Stimulated activated naive CD8-positive, alpha-beta T cell treated with anti-CD3 and anti-CD28 coated beads, Interleukin-15, amount 100 ng/mL, for 72 hours (primary cell): ENCODE measurements at regions not wholly inside any gene's neighbourhood (a gene's known extent, or its start where the extent isn't known, plus 50 kb on each side); places are given as distances from the start of the nearest gene placed in this dataset.
"Not testable (repeated sequence)": the region's sequence is repeated elsewhere in the genome, so short reads cannot be mapped to it uniquely, and the experiment has no call there.

Experiments
- ATAC-seq: fragments of 150-1000 bp; cut with Tn5 transposase; 2 replicates; pipeline ENCODE4 v1.10.0; 2021; ENCODE audit warnings: mild to moderate bottlenecking, moderate library complexity
- DNase-seq, 2 donors: peaks; one replicate each; pipeline ENCODE4 v3.0.0; 2021 to 2022
- H3K27ac Mint-ChIP-seq, 2 donors: one replicate each; pipeline ENCODE4 v1.8.0; 2022; ENCODE audit warnings: mild to moderate bottlenecking in 2 of 2, mixed read lengths in 2 of 2, moderate library complexity in 2 of 2
- H3K27me3 Mint-ChIP-seq: one replicate; pipeline ENCODE4 v1.8.0; 2022; ENCODE audit warnings: mixed read lengths
- H3K4me1 Mint-ChIP-seq: one replicate; pipeline ENCODE4 v1.8.0; 2022; ENCODE audit warnings: mild to moderate bottlenecking, mixed read lengths
- H3K4me3 Mint-ChIP-seq, 2 donors: one replicate each; pipeline ENCODE4 v1.8.0; 2022; ENCODE audit warnings: mild to moderate bottlenecking in 2 of 2, mixed read lengths in 2 of 2, moderate library complexity in 1 of 2
- H3K9me3 Mint-ChIP-seq, 2 donors: one replicate each; pipeline ENCODE4 v1.8.0; 2022; ENCODE audit warnings: mixed read lengths in 2 of 2

DNA sequence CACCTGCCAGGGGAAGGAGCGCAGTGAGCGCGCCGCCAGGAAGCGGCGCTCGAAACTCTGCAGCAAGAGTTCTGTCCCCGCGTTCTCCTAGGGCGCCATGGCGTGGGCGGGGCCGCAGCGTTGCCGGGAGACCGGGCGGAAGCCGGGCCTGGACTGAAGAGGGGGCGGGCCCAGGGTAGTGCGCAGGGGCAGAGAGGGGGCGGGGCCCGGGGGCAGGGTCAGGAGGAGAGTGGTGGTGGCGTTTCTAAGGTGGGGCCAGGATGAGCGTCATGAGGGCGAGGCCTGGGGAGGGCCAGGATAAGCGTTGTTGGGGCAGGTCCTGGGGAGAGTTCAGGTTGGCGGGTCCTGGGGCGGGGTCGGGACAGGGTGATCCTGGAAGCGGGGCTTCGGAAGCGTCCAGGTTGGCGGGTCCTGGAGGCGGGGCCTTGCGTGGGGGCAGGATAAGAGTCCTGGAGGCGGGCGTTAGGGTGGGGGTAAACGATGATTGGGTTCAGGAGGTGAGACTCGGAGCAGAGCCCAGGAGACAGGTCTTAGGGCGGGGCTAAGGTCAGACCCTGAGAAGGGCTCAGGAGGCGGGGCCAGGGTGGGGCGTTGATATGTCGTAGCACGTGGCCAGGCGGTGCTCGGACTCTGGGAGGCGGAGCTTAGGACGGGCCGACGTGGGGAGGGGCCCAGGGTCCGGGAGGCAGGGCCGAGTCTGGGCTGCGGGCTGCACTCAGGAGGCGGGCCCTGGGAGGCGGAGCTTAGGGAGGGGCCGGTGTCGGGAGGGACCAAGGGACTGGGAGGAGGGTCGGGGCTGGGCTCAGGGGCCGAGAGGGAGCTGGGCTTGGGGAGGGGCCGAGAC lies 189.4 kb downstream of the ADRA2C start:
- H3K27me3 Mint-ChIP-seq, H3K9me3 Mint-ChIP-seq: not testable (repeated sequence)
- H3K27ac Mint-ChIP-seq = peak overlapping the region; percentile 92 to 93
- DNase-seq (peak; percentile 97 to 99), ATAC-seq (peak; percentile 100)
- peaks cover 17% of the 10 kb centered on the region for H3K4me1 Mint-ChIP-seq
- H3K4me3 Mint-ChIP-seq = peak overlapping the region; percentile 87 to 90

DNA sequence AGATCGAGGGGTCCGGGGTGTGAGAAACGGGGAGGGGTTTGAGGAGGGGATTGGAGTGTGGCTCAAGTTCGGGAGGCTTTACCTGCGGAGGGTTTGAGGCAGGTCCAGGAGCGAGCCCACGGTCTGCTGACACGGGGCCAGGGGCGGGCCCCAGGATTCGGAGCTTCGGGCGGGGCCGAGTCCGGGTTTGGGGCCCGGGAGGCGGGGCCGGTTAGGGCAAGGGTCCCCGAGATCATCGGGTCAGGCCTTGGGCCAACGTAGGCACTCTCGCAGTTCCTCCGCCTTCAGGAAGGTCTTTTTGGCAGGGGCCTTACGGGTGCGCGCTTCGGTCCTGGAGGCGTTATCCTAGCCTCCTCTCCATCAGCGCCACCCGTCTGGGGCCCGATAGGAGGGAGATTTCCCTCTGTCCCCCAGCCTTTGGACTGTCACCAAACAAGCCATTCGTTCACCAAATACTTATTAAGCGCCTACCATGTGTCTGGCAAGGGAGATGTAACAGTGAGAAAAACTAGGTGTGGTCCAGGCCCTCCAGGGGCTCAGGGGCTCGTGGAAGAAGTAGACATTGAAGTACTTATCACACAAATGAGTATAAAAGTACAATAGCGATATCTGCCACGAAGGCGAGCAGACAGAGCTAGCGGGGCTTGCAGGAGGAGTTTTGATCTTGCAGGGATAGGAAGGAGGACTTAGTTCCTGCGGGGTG lies 190.1 kb downstream of the ADRA2C start:
- not testable (repeated sequence) for DNase-seq, H3K27me3 Mint-ChIP-seq, ATAC-seq, H3K9me3 Mint-ChIP-seq
- Mint-ChIP-seq H3K4me1 (peaks cover 17% of the 10 kb centered on the region), H3K27ac (peak overlapping the region in 1 of 2 donors; percentile 92), H3K4me3 (peak overlapping the region; percentile 87 to 90)

DNA sequence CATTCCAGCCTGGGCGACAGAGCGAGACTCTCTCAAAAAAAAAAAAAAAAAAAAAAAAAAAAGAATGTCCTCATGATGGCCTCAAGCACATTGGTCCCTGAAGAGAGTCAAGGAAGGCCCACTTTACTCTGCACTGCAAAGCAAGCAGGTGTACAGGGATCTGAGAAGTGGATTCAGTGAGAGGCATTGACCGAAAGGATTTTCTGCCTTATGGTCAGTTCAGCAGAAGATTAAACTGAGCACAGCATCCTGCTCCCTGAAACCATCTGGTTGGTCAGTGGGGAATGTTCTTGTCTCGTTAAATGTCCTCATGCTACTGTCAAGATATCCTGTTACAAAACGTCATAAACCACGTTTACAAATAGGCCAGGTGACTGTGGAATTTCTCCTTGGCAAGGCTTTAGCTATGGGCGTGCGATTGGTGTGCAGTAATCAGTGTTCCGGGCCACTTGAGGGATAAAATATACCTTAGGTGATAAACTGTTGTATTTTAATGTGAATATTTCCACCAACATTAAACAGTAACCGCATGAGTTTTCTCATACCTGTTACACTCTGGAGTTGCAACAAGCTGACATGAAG lies 195.0 kb downstream of the ADRA2C start:
- H3K4me1 Mint-ChIP-seq = peaks cover 13% of the 10 kb centered on the region
- not testable (repeated sequence) for H3K27me3 Mint-ChIP-seq, H3K4me3 Mint-ChIP-seq, H3K27ac Mint-ChIP-seq, DNase-seq, ATAC-seq, H3K9me3 Mint-ChIP-seq

DNA sequence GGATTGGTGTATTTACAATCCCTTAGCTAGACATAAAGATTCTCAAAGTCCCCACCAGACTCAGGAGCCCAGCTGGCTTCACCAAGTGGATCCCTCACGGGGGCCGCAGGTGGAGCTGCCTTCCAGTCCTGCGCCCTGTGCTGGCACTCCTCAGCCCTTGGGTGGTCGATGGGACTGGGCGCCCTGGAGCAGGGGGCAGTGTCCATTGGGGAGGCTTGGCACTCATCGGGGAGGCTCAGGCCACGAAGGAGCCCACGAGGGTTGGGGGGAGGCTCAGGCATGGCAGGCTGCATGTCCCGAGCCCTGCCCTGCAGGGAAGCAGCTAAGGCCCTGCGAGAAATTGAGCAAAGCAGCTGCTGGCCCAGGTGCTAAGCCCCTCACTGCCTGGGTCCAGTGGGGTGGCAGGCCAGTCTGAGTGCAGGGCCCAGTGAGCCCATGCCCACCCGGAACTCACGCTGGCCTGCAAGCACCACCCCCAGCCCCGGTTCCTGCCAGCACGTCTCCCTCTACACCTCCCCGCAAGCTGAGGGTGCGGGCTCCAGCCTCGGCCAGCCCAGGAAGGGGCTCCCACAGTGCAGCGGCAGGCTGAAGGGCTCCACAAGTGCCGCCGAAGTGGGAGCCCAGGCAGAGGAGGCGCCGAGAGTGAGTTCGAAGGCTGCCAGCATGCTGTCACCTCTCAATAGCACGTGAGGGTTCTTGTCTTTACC lies 198.5 kb downstream of the ADRA2C start:
- not testable (repeated sequence) for ATAC-seq, H3K9me3 Mint-ChIP-seq, DNase-seq, H3K27ac Mint-ChIP-seq, H3K4me3 Mint-ChIP-seq
- Mint-ChIP-seq H3K27me3 (peaks cover 24% of the 10 kb centered on the region), H3K4me1 (peaks cover 14% of the 10 kb centered on the region)

DNA sequence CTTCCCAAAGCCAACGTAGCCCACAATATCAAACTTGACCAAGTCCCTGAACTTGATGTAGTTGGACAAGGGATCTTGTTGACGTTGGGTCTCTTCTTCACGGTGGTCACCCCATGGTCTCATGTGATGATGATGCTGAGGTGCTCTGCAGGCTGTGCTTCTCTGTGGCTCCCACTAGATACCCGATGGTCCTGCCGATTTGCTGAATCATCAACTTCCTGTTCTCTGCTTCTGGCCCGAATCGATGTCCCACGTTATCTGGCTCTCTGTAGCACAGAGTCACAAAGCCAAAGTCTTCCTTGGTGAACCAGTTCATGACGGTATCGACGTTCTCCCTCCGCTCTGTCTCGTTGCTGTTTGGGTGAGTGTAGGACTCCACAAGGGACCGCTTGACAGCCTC lies 201.0 kb downstream of the ADRA2C start:
- not testable (repeated sequence) for H3K27ac Mint-ChIP-seq, ATAC-seq, DNase-seq, H3K4me3 Mint-ChIP-seq, H3K9me3 Mint-ChIP-seq
- H3K4me1 Mint-ChIP-seq = peaks cover 14% of the 10 kb centered on the region
- peaks cover 25% of the 10 kb centered on the region for H3K27me3 Mint-ChIP-seq

DNA sequence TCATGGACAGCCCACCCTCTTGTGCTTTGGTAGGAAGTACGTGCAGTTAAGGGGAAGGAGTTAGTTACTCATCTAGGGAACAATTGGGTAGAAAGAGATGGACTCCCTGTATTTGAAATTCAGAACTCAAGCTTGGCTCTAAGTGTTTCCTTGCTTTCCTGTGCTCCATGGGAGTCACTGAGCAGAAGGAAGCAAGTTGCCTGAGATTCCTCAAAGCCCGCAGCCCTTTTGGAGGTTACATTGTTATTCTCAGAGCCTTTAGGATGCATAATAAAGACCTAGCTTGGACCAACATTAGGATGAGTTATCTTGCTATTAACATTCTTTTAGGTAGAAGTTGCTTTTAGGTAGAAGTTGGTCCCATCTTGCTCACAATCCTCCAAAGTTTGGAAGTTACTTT lies 206.4 kb downstream of the ADRA2C start:
- H3K27me3 Mint-ChIP-seq = peaks cover 52% of the 10 kb centered on the region
- not testable (repeated sequence) for ATAC-seq, H3K4me1 Mint-ChIP-seq, DNase-seq, H3K27ac Mint-ChIP-seq, H3K4me3 Mint-ChIP-seq, H3K9me3 Mint-ChIP-seq

DNA sequence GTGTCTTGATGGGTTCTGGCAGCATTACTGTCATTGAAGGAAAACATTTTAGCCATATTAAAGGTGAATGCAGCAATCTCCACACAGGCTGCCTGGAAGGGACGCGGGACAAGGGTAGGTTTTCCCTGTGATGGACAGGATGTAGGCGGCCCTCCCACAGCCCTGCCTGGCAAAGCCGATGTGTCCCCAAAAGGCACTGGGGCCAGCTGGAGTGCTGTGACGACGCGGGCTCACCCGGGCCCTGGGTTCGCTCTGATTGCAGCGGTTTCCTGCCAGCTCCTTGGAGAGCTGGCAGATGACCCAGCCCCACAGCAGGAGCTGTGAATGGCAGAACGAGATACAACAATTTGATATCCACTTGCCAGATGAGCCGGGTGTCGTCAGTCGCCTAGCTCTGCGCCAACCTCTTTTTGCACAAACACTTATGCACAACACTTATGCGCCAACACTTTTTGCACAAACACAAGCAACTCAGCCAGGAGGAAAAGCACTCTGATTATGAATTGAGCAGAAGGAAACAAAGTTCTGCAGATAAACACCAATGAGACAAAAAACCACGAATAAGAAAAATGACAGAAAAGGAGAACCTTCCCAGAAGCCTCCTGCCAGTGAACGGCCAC lies 207.5 kb downstream of the ADRA2C start:
- not testable (repeated sequence) for DNase-seq, H3K4me3 Mint-ChIP-seq, H3K27ac Mint-ChIP-seq, ATAC-seq, H3K9me3 Mint-ChIP-seq, H3K4me1 Mint-ChIP-seq
- peaks cover 50% of the 10 kb centered on the region for H3K27me3 Mint-ChIP-seq

DNA sequence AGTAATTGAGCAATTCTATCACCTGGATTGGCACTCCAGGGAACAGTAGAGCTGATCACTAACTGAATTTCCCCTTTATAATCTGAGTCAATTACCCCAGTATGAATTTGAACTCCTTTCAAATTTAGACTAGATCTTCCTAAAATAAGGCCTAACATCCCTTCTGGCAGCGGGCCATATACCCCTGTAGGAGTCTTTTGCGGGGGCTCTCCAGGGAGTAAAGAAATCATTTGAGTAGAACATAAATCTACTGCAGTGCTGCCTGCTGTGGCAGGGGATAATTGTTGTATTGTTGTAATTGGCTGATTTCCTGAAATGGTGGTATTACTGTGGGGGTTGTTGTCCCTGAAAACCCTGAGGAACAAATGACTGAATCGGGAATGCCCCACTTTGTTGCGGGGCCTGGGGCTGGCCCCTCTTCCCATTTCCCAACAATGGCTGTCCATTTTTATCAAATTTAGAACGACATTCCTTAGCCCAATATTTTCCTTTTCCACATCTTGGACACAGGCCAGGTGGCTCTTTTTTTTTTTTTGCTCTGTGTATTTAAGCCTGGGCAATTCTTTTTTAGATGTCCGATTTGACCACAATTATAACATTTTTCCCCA lies 217.4 kb downstream of the ADRA2C start:
- not testable (repeated sequence) for H3K27me3 Mint-ChIP-seq, ATAC-seq, H3K4me1 Mint-ChIP-seq, H3K9me3 Mint-ChIP-seq, H3K27ac Mint-ChIP-seq, H3K4me3 Mint-ChIP-seq, DNase-seq

DNA sequence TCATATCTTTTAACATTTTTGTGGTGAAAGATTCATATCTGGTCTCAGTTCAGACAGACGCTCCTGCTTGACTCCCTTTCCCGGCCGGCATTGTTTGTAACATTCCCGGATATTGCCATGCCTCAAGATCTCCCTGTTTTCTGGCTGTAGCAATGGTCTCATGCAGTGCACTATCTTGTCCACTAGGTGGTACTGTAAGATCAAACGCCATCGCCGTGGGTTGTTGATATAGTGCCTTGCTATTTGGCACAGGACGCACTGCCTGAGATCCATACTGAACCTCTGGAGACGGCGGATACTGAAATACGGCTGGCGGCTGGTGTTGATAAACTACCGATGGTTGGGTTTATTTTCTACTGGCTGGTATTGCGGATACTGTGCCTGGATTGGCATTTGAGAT lies 218.6 kb downstream of the ADRA2C start:
- H3K4me3 Mint-ChIP-seq = peak overlapping the region in 1 of 2 donors; percentile 29
- peak; percentile 2 to 11 for DNase-seq
- H3K27me3 Mint-ChIP-seq = peaks cover 11% of the 10 kb centered on the region

DNA sequence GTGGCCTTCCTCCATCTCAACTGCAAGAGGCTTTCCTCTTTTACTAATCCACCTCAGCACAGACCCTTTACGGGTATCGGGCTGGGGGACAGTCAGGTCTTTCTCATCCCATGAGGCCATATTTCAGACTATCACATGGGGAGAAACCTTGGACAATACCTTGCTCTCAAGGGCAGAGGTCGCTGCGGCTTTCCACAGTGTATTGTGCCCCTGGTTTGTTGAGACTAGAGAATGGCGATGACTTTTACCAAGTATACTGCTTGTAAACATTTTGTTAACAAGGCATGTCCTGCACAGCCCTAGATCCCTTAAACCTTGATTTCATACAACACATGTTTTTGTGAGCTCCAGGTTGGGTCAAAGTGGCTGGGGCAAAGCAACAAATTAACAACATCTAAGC lies 220.2 kb downstream of the ADRA2C start:
- not testable (repeated sequence) for H3K27ac Mint-ChIP-seq, DNase-seq, H3K4me3 Mint-ChIP-seq, ATAC-seq, H3K9me3 Mint-ChIP-seq, H3K4me1 Mint-ChIP-seq
- H3K27me3 Mint-ChIP-seq = peaks cover 21% of the 10 kb centered on the region

More for the DNA sequence above, 218.6 kb downstream of the ADRA2C start:
- H3K4me1 Mint-ChIP-seq, H3K9me3 Mint-ChIP-seq, ATAC-seq, H3K27ac Mint-ChIP-seq: not testable (repeated sequence)

DNA sequence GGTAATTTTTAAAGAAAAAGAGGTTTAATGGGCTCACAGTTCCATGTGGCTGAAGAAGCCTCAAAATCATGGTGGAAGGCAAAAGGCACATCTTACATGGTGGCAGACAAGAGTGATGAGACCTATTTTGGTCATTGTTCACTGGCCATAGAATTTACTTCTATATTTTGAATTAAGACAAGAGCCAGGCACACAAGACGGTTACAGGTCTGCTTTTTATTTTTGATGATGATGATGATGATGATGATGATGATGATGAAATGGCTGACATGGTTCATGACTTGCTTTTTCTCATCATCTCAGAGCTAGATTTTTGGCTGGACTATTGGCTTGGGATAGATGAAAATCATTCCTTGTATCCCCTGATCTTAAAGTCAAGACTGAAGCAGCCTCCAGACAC lies 229.3 kb downstream of the OTOP1 start:
- not testable (repeated sequence) for H3K9me3 Mint-ChIP-seq, DNase-seq, H3K27ac Mint-ChIP-seq, H3K27me3 Mint-ChIP-seq, ATAC-seq, H3K4me1 Mint-ChIP-seq, H3K4me3 Mint-ChIP-seq

DNA sequence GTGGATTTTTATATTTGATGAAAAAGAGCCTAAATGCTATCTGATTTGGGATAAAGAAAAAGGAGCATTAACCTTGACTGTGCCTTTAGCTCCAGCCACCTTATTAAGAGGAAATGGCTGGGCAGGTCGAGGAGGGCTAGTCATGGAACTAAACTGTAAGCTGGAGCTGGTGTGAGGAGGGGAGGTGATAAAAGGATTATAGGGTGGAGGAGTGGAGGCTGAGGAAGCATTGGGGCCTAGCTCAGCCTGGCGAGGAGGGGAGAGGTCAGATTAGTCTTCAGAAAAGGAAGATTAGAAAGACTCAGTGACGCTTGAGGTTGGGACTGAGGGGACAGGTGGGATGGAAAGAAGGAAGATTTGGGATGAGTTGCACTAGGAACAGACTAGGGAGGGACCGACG lies 222.7 kb downstream of the OTOP1 start:
- H3K27ac Mint-ChIP-seq, H3K9me3 Mint-ChIP-seq, H3K4me1 Mint-ChIP-seq, H3K4me3 Mint-ChIP-seq, ATAC-seq, DNase-seq: not testable (repeated sequence)
- peaks cover 16% of the 10 kb centered on the region for H3K27me3 Mint-ChIP-seq

DNA sequence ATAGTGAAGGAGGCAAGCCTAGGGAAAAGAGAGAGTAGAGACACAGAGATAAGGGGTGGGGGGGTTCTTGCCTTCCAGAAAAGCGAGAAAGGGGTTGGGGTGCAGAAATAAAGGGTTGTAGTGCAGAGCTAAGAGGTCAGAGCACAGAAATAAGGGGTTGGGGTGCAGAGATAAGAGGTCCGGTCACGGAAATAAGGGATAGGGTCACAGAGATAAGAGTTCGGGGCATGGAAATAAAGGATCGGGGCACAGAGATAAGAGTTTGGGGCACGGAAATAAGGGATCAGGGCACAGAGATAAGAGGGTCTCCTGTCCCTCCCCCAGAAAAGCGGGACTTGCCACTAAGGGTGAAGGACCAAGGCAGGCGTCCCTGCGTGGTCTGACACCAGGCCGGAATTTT lies 222.0 kb downstream of the OTOP1 start:
- DNase-seq, H3K4me1 Mint-ChIP-seq, ATAC-seq, H3K4me3 Mint-ChIP-seq, H3K9me3 Mint-ChIP-seq, H3K27ac Mint-ChIP-seq: not testable (repeated sequence)
- H3K27me3 Mint-ChIP-seq = peaks cover 21% of the 10 kb centered on the region

DNA sequence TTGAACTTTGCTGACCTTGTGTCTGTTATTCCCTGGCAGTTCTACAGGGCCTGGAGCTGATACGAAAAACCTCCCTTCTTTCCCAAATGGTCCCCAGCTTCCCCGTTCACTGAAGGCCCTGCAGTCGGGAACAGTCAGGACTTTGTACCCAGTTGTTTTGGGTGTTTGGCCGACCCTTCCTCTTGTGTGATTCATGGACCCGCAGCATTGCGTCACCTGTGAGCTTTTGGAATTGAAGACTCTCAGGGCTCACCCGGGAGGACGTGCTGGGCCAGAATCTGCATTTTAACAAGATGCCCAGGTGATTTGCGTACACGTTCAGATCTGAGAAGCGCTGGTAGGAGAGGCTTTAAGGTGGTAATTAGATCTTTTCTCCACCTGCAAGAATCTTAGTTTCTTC lies 220.4 kb downstream of the OTOP1 start:
- H3K4me1 Mint-ChIP-seq, ATAC-seq: not testable (repeated sequence)

DNA sequence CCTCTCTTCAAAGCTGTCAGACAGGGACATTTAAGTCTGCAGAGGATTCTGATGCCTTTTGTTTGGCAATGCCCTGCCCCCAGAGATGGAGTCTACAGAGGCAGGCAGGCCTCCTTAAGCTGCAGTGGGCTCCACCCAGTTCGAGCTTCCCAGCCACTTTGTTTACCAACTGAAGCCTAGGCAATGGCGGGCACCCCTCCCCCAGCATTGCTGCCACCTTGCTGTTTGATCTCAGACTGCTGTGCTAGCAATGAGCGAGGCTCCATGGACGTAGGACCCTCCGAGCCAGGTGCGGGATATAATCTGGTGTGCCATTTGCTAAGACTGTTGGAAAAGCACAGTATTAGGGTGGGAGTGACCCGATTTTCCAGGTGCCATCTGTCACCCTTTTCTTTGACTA lies 207.7 kb downstream of the OTOP1 start:
- not testable (repeated sequence) for ATAC-seq, H3K4me1 Mint-ChIP-seq, DNase-seq, H3K4me3 Mint-ChIP-seq
- peaks cover 0 to 11% of the 10 kb centered on the region in 2 donors for H3K9me3 Mint-ChIP-seq
- H3K27ac Mint-ChIP-seq = peak overlapping the region in 1 of 2 donors; percentile 54
- H3K27me3 Mint-ChIP-seq = peaks cover 42% of the 10 kb centered on the region

More for the DNA sequence above, 220.4 kb downstream of the OTOP1 start:
- DNase-seq, H3K27ac Mint-ChIP-seq, H3K9me3 Mint-ChIP-seq, H3K4me3 Mint-ChIP-seq: not testable (repeated sequence)
- peaks cover 30% of the 10 kb centered on the region for H3K27me3 Mint-ChIP-seq
